Neutrophil (primary cell): ENCODE measurements at regions not wholly inside any gene's neighbourhood (a gene's known extent, or its start where the extent isn't known, plus 50 kb on each side); places are given as distances from the start of the nearest gene placed in this dataset.

Source experiments
- H3K27ac ChIP-seq: fragments of 200-600 bp; sonication (generic); 2 replicates; pipeline ENCODE4 v1.5.1; 2016; ENCODE audit warnings: mild to moderate bottlenecking, moderate library complexity
- H3K27me3 ChIP-seq: fragments of 200-600 bp; sonication (generic); 2 replicates; pipeline ENCODE4 v1.6.0; 2016; ENCODE audit warnings: mild to moderate bottlenecking
- H3K36me3 ChIP-seq: fragments of 200-600 bp; sonication (generic); 2 replicates; pipeline ENCODE4 v1.5.1; 2017
- H3K4me1 ChIP-seq, 2 experiments: fragments of 200-600 bp in 1 of 2; sonication (generic) in 1 of 2; 1 replicate in 1 of 2; 2 replicates in 1 of 2; pipeline versions ENCODE4 v1.5.1 to v1.6.1; 2013 to 2016; ENCODE audit warnings: low read depth in 1 of 2, low read length in 1 of 2, mild to moderate bottlenecking in 1 of 2, moderate library complexity in 1 of 2; ENCODE audit not compliant: control insufficient read depth in 1 of 2, insufficient read depth in 1 of 2
- H3K4me3 ChIP-seq, 2 experiments: fragments of 200-600 bp in 1 of 2; sonication (generic) in 1 of 2; 1 replicate in 1 of 2; 2 replicates in 1 of 2; pipeline ENCODE4 v1.5.1; 2013 to 2016; ENCODE audit warnings: low read depth in 1 of 2, low read length in 1 of 2, mild to moderate bottlenecking in 1 of 2, moderate library complexity in 1 of 2
- H3K9me3 ChIP-seq: fragments of 200-600 bp; sonication (generic); 2 replicates; pipeline ENCODE4 v1.5.1; 2016
- CTCF ChIP-seq: fragments of 200-600 bp; sonication (generic); IDR thresholded peaks from 2 replicates; pipeline ENCODE4 v1.5.1; 2016; ENCODE audit warnings: antibody characterized with exemption

- Histone ChIP-seq H3K9me3 (peaks cover 5% of the 10 kb centered on the region), H3K27ac (no peak overlapping the region), H3K4me3 (no peak overlapping the region), H3K27me3 (no peaks in the 10 kb centered on the region), H3K36me3 (no peaks in the 10 kb centered on the region), H3K4me1 (no peaks in the 10 kb centered on the region)
- no peak for TF ChIP-seq CTCF
Observed at GRCh38 chr4:115361781-115362180, 248.4 kb upstream of the NDST4 start.

- Histone ChIP-seq H3K27ac (no peak overlapping the region), H3K4me3 (no peak overlapping the region), H3K36me3 (no peaks in the 10 kb centered on the region), H3K27me3 (no peaks in the 10 kb centered on the region), H3K9me3 (peaks cover 3% of the 10 kb centered on the region), H3K4me1 (no peaks in the 10 kb centered on the region)
- TF ChIP-seq CTCF, result no peak
Observed at GRCh38 chr4:115360431-115360830, 247.0 kb upstream of the NDST4 start.

GRCh38 chr4:115357776-115358175, 244.4 kb upstream of the NDST4 start:
- no peak overlapping the region for H3K27ac ChIP-seq
- H3K4me3 ChIP-seq, result no peak overlapping the region
- no peaks in the 10 kb centered on the region for H3K27me3 ChIP-seq
- no peaks in the 10 kb centered on the region for H3K4me1 ChIP-seq
- H3K36me3 ChIP-seq, result no peaks in the 10 kb centered on the region
- no peaks in the 10 kb centered on the region for H3K9me3 ChIP-seq
- TF ChIP-seq CTCF, result no peak

- Histone ChIP-seq H3K27me3 (no peaks in the 10 kb centered on the region), H3K36me3 (no peaks in the 10 kb centered on the region), H3K27ac (no peak overlapping the region), H3K4me3 (no peak overlapping the region), H3K9me3 (no peaks in the 10 kb centered on the region), H3K4me1 (no peaks in the 10 kb centered on the region)
- TF ChIP-seq CTCF, result no peak
Observed at GRCh38 chr4:115356176-115356575, 242.8 kb upstream of the NDST4 start.

- Histone ChIP-seq H3K27me3 (no peaks in the 10 kb centered on the region), H3K36me3 (no peaks in the 10 kb centered on the region), H3K9me3 (no peaks in the 10 kb centered on the region), H3K4me1 (no peaks in the 10 kb centered on the region), H3K4me3 (no peak overlapping the region), H3K27ac (no peak overlapping the region)
- TF ChIP-seq CTCF, result no peak
Observed at GRCh38 chr4:115355329-115355728, 241.9 kb upstream of the NDST4 start.

GRCh38 chr4:115353370-115353769, 239.9 kb upstream of the NDST4 start:
- H3K9me3 ChIP-seq, result no peaks in the 10 kb centered on the region
- no peak overlapping the region for H3K4me3 ChIP-seq
- no peaks in the 10 kb centered on the region for H3K36me3 ChIP-seq
- no peaks in the 10 kb centered on the region for H3K4me1 ChIP-seq
- H3K27me3 ChIP-seq, result no peaks in the 10 kb centered on the region
- no peak overlapping the region for H3K27ac ChIP-seq
- no peak for TF ChIP-seq CTCF
